ENCODE measurements at regions not wholly inside any gene's neighbourhood (a gene's known extent, or its start where the extent isn't known, plus 50 kb on each side); places are given as distances from the start of the nearest gene placed in this dataset.

GRCh38 chr5:56471707-56472106 is 238.6 kb upstream of the ANKRD55 start:
- Histone ChIP-seq H3K9me3 (no peaks in the 10 kb centered on the region), H3K4me3 (no peak overlapping the region), H3K27me3 (no peaks in the 10 kb centered on the region), H3K27ac (no peak overlapping the region), H3K4me1 (no peaks in the 10 kb centered on the region), H3K36me3 (no peaks in the 10 kb centered on the region)
- in situ Hi-C loops (cut with MboI; ENCODE audit: low sequenced_read_pairs in 4 of 4), result no loop called here
- intact Hi-C loops (cut with DNase I; ENCODE audit: low total_unique reads), result no loop called here
- TF ChIP-seq, protein P1, sequence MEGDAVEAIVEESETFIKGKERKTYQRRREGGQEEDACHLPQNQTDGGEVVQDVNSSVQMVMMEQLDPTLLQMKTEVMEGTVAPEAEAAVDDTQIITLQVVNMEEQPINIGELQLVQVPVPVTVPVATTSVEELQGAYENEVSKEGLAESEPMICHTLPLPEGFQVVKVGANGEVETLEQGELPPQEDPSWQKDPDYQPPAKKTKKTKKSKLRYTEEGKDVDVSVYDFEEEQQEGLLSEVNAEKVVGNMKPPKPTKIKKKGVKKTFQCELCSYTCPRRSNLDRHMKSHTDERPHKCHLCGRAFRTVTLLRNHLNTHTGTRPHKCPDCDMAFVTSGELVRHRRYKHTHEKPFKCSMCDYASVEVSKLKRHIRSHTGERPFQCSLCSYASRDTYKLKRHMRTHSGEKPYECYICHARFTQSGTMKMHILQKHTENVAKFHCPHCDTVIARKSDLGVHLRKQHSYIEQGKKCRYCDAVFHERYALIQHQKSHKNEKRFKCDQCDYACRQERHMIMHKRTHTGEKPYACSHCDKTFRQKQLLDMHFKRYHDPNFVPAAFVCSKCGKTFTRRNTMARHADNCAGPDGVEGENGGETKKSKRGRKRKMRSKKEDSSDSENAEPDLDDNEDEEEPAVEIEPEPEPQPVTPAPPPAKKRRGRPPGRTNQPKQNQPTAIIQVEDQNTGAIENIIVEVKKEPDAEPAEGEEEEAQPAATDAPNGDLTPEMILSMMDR (IDR thresholded peaks at IDR 0.05 in 4 of 5, conservative IDR thresholded peaks at IDR 0.05 in 1 of 5), result no peak
- TF ChIP-seq POLR2A (IDR thresholded peaks at IDR 0.05), result no peak
- ATAC-seq (no peak), DNase-seq (no peak)

- intact Hi-C loops (cut with DNase I; ENCODE audit: low total_unique reads) (no loop called here), in situ Hi-C loops (cut with MboI; ENCODE audit: low sequenced_read_pairs in 4 of 4) (no loop called here)
- no peaks in the 10 kb centered on the region for H3K27me3 ChIP-seq
- peaks cover 5% of the 10 kb centered on the region in 2 donors for H3K4me1 ChIP-seq
- no peak overlapping the region for H3K4me3 ChIP-seq
- TF ChIP-seq POLR2A (IDR thresholded peaks at IDR 0.05), result no peak
- TF ChIP-seq, protein P1 (IDR thresholded peaks at IDR 0.05 in 4 of 5, conservative IDR thresholded peaks at IDR 0.05 in 1 of 5), result no peak
- no peak for DNase-seq
- ATAC-seq, result no peak
- H3K9me3 ChIP-seq, result no peaks in the 10 kb centered on the region
- H3K27ac ChIP-seq, result no peak overlapping the region
- H3K36me3 ChIP-seq, result no peaks in the 10 kb centered on the region
Observed at GRCh38 chr5:56470007-56470406, 236.9 kb upstream of the ANKRD55 start.

DNA sequence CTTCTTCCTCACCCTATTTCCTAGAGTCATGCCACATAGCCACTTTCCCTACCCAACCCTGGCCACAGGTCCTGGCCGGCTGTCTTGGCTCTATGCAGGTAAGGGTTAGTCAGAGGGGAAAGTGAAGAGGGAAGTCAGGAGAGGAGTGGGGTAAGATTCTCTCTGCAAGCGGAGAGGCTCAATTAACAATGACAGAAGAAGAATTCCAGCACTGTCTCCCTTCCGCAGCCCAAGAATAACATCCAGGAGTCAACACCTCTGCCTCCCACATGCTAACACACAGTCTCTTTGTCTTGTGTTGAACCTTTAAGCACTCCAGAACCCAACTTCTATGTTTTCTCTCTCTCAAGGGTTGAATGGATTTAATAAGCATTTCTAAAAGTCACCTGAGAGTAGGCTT is 235.1 kb upstream of the ANKRD55 start:
- in situ Hi-C loops (cut with MboI; ENCODE audit: low sequenced_read_pairs in 4 of 4) (no loop called here), intact Hi-C loops (cut with DNase I; ENCODE audit: low total_unique reads) (no loop called here)
- no peak for ATAC-seq
- no peak for TF ChIP-seq POLR2A (IDR thresholded peaks at IDR 0.05)
- TF ChIP-seq, protein P1 (IDR thresholded peaks at IDR 0.05 in 4 of 5, conservative IDR thresholded peaks at IDR 0.05 in 1 of 5), result no peak
- H3K36me3 ChIP-seq, result no peaks in the 10 kb centered on the region
- H3K27ac ChIP-seq, result no peak overlapping the region
- no peak for DNase-seq
- H3K4me1 ChIP-seq, result peaks cover 5% of the 10 kb centered on the region in 2 donors
- no peak overlapping the region for H3K4me3 ChIP-seq
- H3K9me3 ChIP-seq, result no peaks in the 10 kb centered on the region
- no peaks in the 10 kb centered on the region for H3K27me3 ChIP-seq

DNA sequence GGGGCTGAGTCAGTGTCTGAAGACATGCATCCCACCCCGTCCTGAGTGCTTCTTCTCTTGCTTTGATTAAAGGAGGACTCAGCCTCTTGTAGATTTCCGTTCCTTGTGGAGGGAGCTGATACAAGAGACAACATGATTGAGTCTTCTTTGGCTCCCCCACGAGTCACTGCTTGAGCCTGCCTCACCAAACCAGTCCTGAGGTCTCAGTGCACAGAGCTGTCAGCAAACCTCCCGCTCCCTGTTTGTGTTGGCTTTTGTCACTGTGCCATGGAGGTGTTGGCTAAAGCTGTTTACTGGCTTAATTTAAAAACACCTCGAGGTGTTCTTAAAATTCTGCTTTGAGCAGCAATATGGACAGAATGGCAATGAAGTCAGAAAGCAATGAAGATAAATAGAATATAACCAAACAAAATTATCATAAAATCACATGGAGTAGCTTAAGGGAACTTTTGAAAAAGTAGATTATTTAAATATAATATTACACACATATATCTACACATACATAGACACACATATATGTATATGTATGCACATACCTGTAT is 234.1 kb upstream of the ANKRD55 start:
- peaks cover 5% of the 10 kb centered on the region in 2 donors for H3K4me1 ChIP-seq
- H3K4me3 ChIP-seq, result no peak overlapping the region
- in situ Hi-C loops (cut with MboI; ENCODE audit: low sequenced_read_pairs in 4 of 4), result no loop called here
- no peaks in the 10 kb centered on the region for H3K9me3 ChIP-seq
- DNase-seq, result no peak
- no peaks in the 10 kb centered on the region for H3K36me3 ChIP-seq
- H3K27ac ChIP-seq, result no peak overlapping the region
- ATAC-seq, result no peak
- TF ChIP-seq, protein P1 (IDR thresholded peaks at IDR 0.05 in 4 of 5, conservative IDR thresholded peaks at IDR 0.05 in 1 of 5), result no peak
- no peak for TF ChIP-seq POLR2A (IDR thresholded peaks at IDR 0.05)
- no peaks in the 10 kb centered on the region for H3K27me3 ChIP-seq
- intact Hi-C loops (cut with DNase I; ENCODE audit: low total_unique reads), result no loop called here

Measured in gastrocnemius medialis (tissue), 4 donors.